ENCODE measurements at regions not wholly inside any gene's neighbourhood (a gene's known extent, or its start where the extent isn't known, plus 50 kb on each side); places are given as distances from the start of the nearest gene placed in this dataset.
A peak's percentile ranks its signal among the peaks of the same experiment; 100 is the strongest.

DNA sequence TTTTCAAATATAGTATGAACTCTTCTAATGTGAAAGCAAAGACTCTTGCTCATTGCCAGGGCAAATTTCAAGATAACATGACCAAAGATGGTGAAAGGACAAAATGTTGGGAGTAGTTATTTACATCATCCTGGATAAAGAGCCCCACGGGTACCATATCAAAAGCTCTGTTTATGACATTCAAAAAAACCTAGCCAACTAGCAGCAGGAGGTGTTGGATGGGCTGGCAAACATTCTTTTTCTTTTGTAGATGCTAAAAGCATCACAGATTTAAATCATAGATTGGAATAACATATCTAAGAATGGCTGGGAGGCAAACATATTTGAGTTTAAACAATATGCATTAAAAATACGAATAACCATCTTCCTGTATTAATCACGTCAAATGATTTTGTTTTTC, 153.5 kb downstream of the ICOS start:
- no peak overlapping the region for H3K4me3 ChIP-seq (replicated peaks; ENCODE audit: low read depth, low read length)
- no peak for DNase-seq (ENCODE audit: low read depth)
- TF ChIP-seq, protein P1, sequence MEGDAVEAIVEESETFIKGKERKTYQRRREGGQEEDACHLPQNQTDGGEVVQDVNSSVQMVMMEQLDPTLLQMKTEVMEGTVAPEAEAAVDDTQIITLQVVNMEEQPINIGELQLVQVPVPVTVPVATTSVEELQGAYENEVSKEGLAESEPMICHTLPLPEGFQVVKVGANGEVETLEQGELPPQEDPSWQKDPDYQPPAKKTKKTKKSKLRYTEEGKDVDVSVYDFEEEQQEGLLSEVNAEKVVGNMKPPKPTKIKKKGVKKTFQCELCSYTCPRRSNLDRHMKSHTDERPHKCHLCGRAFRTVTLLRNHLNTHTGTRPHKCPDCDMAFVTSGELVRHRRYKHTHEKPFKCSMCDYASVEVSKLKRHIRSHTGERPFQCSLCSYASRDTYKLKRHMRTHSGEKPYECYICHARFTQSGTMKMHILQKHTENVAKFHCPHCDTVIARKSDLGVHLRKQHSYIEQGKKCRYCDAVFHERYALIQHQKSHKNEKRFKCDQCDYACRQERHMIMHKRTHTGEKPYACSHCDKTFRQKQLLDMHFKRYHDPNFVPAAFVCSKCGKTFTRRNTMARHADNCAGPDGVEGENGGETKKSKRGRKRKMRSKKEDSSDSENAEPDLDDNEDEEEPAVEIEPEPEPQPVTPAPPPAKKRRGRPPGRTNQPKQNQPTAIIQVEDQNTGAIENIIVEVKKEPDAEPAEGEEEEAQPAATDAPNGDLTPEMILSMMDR (IDR thresholded peaks at IDR 0.05; ENCODE audit: low read length, missing control alignments) = no peak

DNA sequence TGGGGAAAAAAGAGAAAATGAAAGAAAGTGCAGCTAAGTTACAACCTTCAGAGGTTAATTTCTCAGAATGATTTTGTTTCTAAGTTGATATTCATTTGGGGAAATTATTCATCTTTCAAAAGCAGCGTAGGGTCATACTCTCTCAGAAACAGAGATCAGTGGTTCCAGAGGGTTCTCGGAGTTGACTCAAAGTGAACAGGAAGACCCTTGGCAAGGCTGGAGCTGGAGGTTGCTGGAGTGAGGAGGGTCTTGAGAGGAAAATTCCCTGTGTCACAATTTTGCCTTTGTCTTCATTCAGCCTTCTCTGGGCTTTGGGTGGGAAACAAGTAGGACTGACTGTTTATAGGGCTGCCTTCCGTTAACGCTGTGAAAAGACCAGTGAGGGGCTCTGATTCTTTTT, 168.2 kb downstream of the ICOS start:
- TF ChIP-seq, protein P1 (IDR thresholded peaks at IDR 0.05; ENCODE audit: low read length, missing control alignments) = no peak
- no peak for DNase-seq (ENCODE audit: low read depth)
- H3K4me3 ChIP-seq (replicated peaks; ENCODE audit: low read depth, low read length) = no peak overlapping the region

DNA sequence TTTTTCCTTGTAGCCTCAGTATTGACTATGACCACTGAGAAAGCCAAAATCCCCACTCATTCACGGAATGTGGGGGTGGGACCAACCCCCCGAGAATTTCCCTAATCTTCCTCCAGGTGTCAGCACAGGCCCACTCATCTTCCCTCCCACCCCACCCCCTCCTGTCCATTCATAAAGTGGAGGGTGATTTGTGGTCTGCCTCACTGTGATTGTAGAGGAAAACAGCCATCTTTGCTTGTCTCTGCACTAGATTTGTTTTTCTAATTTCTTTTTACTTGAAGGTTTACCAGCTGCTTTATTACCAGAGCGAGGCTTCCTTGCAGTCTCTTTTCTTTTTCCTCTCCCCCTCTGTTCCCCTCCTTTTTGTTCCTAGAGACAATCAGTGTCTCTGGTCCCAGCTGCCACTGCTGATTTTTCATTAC, 171.8 kb downstream of the ICOS start:
- TF ChIP-seq, protein P1 (IDR thresholded peaks at IDR 0.05; ENCODE audit: low read length, missing control alignments) = peak; percentile 1
- no peak overlapping the region for H3K4me3 ChIP-seq (replicated peaks; ENCODE audit: low read depth, low read length)
- no peak for DNase-seq (ENCODE audit: low read depth)

DNA sequence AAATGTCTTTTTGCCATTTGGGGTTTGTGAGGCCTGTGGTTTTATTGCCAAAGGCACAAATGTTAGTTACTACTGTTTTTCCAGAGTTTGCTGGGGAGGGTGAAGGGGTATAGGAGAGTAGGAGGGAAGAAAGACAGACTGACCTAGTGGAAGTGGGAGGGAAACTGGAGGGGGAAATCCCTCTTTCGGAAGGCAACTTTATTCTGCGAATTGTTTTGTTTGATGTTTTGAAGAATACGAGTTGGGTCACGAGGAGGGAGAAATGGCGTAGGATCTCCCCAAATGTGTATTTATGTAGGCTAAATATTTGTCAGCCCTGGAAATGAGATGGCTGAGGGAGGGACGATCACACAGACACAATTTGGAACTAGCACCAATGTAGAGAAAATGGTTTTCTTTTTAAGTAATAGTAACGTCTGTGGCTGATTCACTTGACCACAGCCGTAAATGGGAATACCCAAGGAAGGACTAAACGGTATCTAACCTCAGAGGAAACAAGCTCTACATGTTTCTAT, 172.3 kb downstream of the ICOS start:
- TF ChIP-seq, protein P1 (IDR thresholded peaks at IDR 0.05; ENCODE audit: low read length, missing control alignments) = no peak
- DNase-seq (ENCODE audit: low read depth) = no peak
- no peak overlapping the region for H3K4me3 ChIP-seq (replicated peaks; ENCODE audit: low read depth, low read length)

DNA sequence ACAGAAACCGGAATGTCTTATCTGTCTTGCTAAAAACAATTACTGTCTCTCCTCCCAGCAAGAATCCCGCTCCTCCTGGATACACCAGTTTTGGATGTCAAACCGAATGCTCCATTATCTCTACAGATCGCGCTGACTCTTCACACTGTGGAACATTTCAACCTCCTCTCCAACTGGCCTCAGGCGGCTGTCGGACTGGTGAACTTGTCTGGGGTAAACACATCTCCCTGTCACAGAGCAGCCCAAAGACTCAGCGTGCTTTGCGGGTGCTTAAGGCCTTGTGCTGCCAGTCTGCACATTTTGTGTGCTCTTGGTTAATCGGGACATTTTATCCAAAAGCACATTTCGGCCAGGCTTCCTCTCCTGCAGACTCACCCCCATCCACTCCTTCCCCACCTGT, 173.1 kb downstream of the ICOS start:
- TF ChIP-seq, protein P1 (IDR thresholded peaks at IDR 0.05; ENCODE audit: low read length, missing control alignments) = no peak
- no peak overlapping the region for H3K4me3 ChIP-seq (replicated peaks; ENCODE audit: low read depth, low read length)
- no peak for DNase-seq (ENCODE audit: low read depth)

DNA sequence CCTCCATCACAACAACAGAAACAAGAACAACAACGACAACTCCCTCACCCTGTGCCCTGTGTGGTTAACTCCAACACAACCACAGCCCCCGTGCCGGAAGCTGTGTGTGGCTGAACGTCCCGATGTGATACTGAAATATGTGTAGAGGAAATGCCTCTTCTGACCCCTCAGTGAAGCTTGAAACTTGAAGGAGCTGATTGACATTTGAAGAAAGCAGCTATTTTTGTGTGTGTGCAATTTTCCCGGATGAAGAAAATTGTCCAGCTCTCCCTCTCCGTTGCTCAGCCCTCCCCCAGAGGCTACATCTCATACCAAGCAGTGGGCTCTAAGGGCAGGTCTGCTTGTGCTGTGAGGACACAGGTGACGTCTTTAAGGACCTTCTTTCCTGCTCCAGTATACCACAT, 173.8 kb downstream of the ICOS start:
- peak; percentile 33 for DNase-seq (ENCODE audit: low read depth)
- no peak overlapping the region for H3K4me3 ChIP-seq (replicated peaks; ENCODE audit: low read depth, low read length)
- TF ChIP-seq, protein P1 (IDR thresholded peaks at IDR 0.05; ENCODE audit: low read length, missing control alignments) = no peak

DNA sequence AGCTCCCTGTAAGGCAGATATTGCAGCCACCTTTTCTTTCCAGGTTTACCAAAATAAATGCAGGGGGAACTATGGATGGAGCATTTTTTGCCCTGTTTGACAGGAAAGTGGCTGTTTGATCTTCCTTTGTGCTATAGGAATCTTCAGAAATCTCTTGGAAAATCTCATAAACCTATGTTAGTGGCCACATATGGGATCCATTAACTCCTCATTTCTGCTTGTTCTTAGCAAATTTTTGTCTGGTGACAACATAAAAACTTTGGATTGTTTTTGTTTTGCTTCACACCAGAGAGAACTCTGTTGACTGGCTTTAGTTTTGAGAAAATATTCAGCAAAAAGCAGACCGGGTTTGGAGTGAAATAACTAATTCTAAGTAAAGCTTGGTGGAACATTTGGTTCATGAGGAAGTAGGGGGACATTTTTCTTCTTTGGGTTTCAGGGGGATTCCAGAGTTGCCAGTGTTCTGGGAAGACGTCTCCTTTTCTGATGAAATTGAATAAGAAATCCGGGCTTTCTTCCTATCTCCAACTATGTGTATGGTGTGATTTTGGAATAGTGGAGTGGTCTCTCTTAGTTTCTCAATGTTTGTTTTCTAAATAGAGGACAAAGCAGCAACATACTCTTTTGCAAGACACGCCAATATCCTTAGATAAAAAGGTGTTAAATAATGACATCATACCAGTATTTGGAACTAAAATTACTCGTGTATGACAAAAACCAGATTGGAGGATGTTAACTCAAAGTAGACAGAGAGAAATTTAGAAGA, 174.4 kb downstream of the ICOS start:
- DNase-seq (ENCODE audit: low read depth) = no peak
- TF ChIP-seq, protein P1 (IDR thresholded peaks at IDR 0.05; ENCODE audit: low read length, missing control alignments) = no peak
- H3K4me3 ChIP-seq (replicated peaks; ENCODE audit: low read depth, low read length) = no peak overlapping the region
